HG03139 (cell line): ENCODE measurements at regions not wholly inside any gene's neighbourhood (a gene's known extent, or its start where the extent isn't known, plus 50 kb on each side); places are given as distances from the start of the nearest gene placed in this dataset.

Source experiments
- ATAC-seq: cut with Tn5 transposase; IDR thresholded peaks from one replicate; pipeline ENCODE4 v1.9.1; 2021; ENCODE audit not compliant: unreplicated experiment

DNA sequence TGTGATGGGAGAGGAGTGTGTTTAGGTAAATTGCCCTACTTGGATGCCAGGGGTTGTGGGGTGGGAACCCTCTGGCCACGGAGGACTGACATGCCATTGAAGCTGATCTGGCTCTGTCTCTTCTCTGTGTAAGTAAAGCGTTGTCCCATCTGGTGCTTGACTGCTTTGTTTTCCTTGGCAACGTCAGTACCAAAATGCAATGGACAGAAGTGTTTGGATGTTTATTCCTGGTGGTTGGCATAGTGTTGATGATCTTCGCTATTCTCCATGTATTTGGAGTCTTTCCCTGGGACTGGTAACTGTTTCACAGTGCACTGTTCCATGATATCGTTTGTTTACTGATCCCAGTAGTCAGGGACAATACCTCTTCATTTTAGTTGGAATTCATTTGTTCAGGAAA is 130.5 kb upstream of the MCTP2 start:
- ATAC-seq, result no peak

- ATAC-seq, result no peak
Observed at GRCh38 chr15:94099574-94099960, 131.8 kb upstream of the MCTP2 start.

GRCh38 chr15:94098921-94099573 is 132.3 kb upstream of the MCTP2 start:
- ATAC-seq, result no peak

- ATAC-seq, result no peak
Observed at GRCh38 chr15:94097552-94097951, 133.8 kb upstream of the MCTP2 start.

GRCh38 chr15:94094310-94094709 is 137.1 kb upstream of the MCTP2 start:
- no peak for ATAC-seq

DNA sequence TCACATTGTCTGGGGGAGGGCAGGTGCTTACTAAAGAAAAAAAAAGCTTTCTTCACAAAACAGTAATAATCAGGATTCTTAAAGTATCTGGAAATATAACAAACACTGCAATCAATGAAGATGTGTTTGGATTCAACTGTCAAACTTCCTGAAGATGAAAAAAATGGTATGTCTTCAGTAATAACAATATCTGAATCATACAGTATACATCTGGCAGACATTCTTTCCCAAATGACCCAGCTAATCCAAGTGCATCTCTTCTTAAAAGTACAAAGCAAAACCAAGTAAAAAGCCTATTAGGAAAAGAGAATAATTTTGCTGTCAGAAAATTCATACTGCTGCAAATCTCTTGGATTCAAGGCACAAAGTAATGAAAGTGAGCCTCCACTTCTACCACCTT is 145.0 kb upstream of the MCTP2 start:
- no peak for ATAC-seq

DNA sequence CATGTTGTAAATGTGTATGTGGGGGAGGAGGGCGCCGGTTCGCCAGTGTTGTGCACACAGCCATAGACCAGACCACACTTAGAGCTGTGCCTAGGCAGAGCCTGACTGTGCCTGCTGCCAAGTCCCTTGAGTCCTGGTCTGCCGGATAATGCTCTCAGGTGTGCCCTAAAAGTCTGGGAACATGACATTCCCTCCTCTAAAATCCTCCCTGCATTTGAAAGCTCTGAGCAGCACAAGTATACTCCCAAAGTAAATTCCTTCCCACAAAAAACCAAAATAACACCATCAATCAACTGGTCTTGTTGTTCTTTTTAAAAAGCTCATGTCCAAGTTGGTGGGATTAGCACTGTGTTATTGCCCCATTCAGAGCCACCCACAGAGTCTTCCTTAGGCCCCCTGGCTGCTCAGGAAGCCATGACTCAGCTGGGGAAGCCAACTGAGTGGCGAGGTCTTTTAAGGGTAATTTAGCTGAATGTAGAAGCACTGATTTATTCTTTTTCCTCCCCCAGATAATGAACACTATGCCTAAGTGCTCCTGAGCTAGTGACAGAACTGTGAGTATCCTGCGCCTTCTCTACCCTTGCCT is 147.8 kb upstream of the MCTP2 start:
- ATAC-seq, result no peak

DNA sequence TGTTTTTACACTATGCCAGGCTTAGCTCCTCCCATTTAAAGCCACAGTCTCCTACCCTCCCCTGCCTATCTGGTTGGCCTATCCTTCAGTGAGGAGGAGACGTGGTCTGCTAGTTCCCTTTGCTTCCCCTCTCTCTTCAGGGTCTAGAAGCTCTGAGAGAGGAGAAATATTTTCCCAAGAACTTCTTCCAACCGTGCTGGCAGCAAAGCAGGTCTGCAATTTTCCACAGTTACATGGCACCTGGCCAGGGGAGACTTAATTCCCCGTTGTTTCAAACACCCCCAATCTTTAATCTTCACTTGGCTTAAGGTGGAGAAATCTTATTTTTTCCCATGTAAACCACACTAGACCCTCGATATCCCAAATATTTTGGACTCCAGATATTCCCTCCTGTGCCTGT is 149.5 kb upstream of the MCTP2 start:
- no peak for ATAC-seq

DNA sequence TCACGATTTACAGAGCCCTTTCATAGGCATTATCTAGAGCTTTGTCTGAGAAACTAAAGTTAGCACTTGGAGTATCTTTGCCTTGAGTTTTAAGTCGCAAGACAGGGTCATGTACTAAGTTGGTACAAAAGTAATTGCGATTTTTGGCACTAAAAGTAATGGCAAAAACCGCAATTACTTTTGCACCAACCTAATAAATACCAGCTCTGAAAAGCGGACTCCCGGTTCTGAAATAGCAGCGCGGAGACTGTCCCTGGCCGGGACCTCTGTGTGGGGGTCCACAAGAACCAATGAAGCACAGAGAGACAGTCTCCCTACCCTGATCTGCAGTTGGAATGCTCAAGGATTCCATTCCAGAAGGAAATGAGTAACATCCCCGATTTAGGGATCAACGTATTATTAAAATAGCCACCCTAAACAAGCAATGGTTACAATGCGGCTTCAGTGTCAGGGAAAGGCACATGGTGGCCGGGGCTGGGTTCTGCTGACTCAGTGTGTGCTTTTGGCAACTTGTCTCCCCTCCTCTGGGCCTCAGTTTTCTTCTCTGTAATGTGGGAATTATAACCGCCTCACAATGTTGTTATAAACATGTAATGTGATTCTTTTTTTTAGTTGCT is 150.3 kb upstream of the MCTP2 start:
- ATAC-seq, result no peak

DNA sequence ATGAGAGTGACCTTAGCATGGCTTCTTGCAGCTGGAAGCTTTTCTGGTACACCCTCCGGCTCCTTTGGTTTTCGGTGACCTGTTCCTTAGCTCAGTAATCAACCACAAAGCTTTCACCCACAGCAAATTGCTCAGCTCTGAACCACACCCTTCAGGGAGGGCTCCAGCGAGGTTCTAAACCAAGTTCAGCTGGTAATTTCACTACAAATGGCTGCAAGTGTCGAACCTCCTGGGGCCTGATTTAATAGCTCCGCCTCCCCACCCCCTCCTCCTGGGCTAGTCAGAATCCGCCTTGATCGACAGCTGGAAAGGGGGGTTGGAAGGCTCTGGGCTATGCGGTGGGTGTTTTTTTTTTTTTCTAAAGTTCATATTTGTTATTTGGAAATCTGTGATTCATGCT is 150.9 kb upstream of the MCTP2 start:
- ATAC-seq, result no peak

- no peak for ATAC-seq
Observed at GRCh38 chr15:94079968-94080367, 151.4 kb upstream of the MCTP2 start.

DNA sequence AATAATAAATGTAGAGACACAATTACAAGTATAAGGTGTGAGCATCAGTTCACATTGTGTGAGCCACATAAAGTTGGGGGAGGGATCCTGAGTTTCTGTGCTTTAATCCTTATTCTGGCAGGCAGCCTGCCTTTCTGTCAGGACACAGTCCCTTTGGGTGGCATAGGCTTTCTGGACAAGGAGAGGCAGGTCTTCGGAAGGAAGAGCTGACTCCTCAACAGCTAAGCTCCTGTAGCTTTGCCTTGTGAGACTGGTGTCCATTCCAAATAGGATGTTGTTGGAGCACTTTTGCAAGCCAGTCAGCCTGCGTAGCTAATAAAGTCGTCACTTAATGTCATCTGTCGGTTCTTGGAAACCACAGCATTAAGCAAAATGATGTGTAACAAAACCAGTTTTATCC is 151.9 kb upstream of the MCTP2 start:
- ATAC-seq, result no peak

DNA sequence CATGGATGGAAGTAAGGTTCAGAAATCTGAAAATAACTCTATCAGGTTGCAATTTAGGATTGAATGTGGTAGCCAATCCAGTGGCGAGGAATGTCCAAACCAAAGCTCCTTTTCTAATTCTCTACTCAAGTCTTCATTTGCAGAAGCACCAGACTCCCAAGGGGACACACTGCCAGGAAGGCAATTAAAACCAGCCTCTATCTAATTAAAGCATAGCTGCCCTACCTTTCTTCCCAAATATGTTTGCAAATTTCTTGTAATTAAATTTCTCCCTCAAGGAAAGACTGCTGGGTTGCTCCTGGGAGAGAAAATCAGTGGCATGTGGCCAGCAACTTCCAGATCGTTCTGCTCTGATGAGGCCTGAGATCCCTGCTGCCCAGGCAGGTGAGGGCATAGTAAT is 153.4 kb upstream of the MCTP2 start:
- ATAC-seq, result no peak

DNA sequence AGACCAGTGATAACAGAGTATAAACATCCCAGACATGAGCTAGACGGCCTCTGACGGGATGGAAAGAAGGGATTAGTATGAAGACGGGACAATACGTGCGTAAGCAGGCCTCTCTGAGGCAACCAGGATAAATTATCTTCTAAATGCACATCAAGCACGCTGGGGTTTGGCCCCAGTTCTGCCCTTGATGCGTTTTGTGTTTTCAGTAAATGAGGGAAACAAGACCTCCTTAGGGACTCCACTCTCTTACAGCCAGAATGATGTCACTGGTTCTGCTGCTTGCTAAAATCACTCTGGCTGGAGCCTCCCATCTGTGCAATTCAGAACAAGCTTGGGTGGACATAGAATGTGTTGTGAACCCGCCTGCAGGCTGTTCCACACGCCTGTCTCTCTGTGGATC is 156.0 kb upstream of the MCTP2 start:
- no peak for ATAC-seq

DNA sequence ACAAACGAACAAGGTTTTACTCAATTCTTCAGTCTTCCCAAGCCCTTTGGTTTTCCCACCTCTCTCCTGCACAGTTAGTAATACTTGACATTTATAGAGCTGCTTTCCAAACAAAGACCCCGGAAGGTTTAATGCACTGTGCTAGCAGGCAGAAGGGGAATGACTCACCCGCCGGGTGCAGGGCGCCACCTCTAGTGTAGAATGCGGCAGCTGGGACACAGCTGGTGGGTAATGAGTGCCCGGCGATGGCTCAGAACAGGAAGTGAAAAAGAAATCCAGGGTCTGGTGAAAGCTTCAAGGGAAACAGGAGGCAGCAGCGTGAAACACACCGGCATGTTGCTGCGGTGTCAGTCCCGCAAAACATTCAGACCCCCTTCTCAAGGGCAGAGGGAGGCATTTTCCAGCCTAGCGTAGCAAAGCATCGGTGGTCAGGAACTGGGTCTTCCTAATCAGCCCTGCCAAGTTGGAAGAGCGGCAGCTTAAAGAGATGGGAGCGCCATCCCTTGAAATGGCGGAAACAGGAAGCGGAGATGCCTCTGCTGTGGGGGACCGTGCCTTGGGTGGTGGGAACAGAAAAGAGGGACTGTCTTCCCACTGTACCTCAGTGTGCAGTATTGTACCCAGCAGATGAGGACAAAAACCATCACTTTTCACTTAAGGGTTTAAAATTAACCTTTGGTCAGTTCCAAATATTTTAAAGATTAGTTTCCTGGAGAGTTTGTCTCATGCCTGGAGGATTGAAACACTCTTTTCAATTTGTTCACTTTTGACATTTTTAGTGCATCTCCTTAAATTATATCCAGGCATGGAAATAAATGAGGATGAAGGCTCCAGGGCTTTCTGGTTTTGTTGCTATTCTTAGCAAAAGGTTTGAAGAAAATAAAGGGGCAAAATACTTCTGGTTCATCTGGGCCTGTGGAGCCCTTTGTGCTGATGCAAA is 160.7 kb upstream of the MCTP2 start:
- ATAC-seq, result no peak

GRCh38 chr15:94069844-94070243 is 161.5 kb upstream of the MCTP2 start:
- ATAC-seq, result no peak

GRCh38 chr15:94066811-94067210 is 164.6 kb upstream of the MCTP2 start:
- no peak for ATAC-seq

DNA sequence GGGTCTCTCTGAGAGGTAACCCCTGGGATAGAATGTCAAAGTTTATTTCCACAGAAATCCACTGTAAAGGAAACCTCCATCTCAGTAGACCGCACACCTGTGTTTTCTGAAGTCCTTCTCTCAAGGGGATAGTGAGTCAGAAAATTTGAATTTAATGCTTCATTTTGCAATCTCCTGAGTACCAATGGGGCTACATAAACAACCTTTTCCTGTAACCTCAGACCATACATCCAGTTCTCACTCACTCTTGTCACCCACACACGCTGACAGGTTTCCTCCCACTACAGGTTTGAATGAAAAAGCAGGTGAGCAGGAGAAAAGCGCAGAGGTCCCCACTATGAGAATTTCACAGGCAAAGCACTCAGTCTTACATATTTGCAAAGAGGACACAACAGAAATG is 165.3 kb upstream of the MCTP2 start:
- no peak for ATAC-seq

GRCh38 chr15:94064676-94065313 is 166.6 kb upstream of the MCTP2 start:
- ATAC-seq, result no peak

GRCh38 chr15:94061041-94061440 is 170.3 kb upstream of the MCTP2 start:
- ATAC-seq, result no peak

DNA sequence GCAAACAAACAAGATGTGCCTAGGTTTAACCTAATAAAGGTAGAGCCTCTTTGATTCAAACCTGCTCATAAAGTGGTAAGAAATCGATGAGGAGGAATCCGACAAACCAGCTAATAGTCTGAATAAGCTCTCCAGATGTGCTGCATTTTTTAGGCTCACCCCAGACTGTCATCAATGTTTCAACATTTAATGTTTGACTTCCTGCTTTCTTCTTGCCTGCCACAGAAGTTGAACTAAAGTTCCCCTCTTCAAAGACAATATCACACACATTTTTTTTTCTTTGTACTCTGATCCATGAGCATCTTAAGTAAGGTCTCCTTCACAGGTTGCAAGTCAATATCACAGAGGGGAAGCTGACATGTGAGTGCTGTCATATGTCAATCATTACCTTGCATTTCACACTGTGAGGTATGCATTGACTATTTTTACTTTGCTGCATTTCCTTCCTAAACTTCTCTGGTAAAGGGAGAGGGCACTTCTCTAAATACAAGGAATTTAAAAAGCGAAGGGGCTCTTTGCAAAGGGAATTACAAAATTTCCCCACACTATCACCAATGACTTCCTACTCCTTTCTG is 172.3 kb upstream of the MCTP2 start:
- no peak for ATAC-seq
